ENCODE measurements at regions not wholly inside any gene's neighbourhood (a gene's known extent, or its start where the extent isn't known, plus 50 kb on each side); places are given as distances from the start of the nearest gene placed in this dataset.

GRCh38 chr2:175464311-175464670 lies 282.8 kb upstream of the ATP5MC3 start:
- TF ChIP-seq GATA2 (IDR thresholded peaks at IDR 0.05; ENCODE audit: low read depth, low read length) = no peak
- no peak for TF ChIP-seq GATA3 (IDR thresholded peaks at IDR 0.05; ENCODE audit: low read depth, low read length)

All from SH-SY5Y (cell line).